Subcutaneous abdominal adipose tissue (tissue), 5 donors: ENCODE measurements at regions not wholly inside any gene's neighbourhood (a gene's known extent, or its start where the extent isn't known, plus 50 kb on each side); places are given as distances from the start of the nearest gene placed in this dataset.

Experiments
- H3K27ac ChIP-seq: one replicate; pipeline ENCODE4 v1.7.0; 2013; ENCODE audit warnings: low read depth, mild to moderate bottlenecking, inconsistent platforms, low read length, moderate library complexity
- H3K27me3 ChIP-seq, 5 donors: one replicate each; pipeline ENCODE4 v1.7.0; 2013; ENCODE audit warnings: low read length in 5 of 5, inconsistent platforms in 1 of 5; ENCODE audit not compliant: control insufficient read depth in 5 of 5, insufficient read depth in 4 of 5
- H3K36me3 ChIP-seq, 5 donors: one replicate each; pipeline ENCODE4 v1.7.0; 2013; ENCODE audit warnings: low read length in 5 of 5; ENCODE audit not compliant: control insufficient read depth in 5 of 5, insufficient read depth in 5 of 5
- H3K4me1 ChIP-seq, 5 donors: one replicate each; pipeline ENCODE4 v1.7.0; 2013; ENCODE audit warnings: low read length in 5 of 5, mild to moderate bottlenecking in 3 of 5, moderate library complexity in 1 of 5; ENCODE audit not compliant: control insufficient read depth in 5 of 5, insufficient read depth in 5 of 5
- H3K4me3 ChIP-seq, 5 donors: one replicate each; pipeline ENCODE4 v1.7.0; 2013; ENCODE audit warnings: low read length in 5 of 5, low read depth in 1 of 5
- H3K9ac ChIP-seq, 5 donors: one replicate each; pipeline ENCODE4 v1.7.0; 2013; ENCODE audit warnings: low read length in 5 of 5, mild to moderate bottlenecking in 4 of 5, moderate library complexity in 3 of 5
- H3K9me3 ChIP-seq, 5 donors: one replicate each; pipeline ENCODE4 v1.7.0; 2013; ENCODE audit warnings: low read length in 5 of 5; ENCODE audit not compliant: control insufficient read depth in 5 of 5
- donor health status: healthy.
- donor health status: healthy.
- donor health status: healthy.
- donor health status: healthy.
- donor health status: healthy.

DNA sequence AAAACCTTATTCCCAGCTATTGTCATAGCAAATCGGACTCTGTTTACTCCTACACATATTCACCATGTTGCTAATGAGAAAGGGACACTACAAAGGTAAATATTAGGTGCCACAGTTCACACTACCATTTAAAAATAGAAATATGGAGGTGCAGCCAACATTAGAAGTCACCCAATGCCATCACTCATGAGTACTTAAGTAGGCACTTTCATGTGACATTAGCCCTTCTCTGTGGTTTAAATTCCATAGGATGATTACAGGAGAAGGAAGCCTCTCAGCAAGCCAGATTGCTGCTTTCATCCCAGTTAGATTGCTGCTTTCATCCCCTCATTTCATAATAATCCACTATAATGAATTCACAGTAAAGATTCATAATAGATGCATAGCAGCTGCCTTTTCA, 376.8 kb upstream of the ALCAM start:
- Histone ChIP-seq H3K9me3 (no peaks in the 10 kb centered on the region), H3K4me1 (no peaks in the 10 kb centered on the region), H3K36me3 (no peaks in the 10 kb centered on the region), H3K4me3 (no peak overlapping the region), H3K9ac (no peak overlapping the region), H3K27ac (no peak overlapping the region), H3K27me3 (no peaks in the 10 kb centered on the region)

DNA sequence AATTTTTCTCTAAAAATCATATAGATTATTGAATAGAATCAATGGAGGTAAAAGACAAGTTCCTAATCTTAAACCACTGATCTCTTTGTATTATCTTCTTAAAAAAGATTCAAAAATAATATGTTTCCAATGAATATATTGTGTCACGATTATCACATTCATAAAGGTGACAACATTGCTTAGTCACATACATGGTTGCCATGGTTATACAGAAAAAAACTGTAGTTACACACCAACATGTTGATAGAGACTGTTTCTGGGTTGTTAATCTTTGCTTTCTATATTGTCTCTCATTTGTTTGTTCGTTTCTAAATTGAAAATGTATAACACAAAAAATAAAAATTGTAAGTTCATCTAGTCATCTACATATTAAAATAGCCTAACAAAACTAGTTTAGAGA, 376.0 kb upstream of the ALCAM start:
- no peaks in the 10 kb centered on the region for H3K36me3 ChIP-seq
- H3K27me3 ChIP-seq, result no peaks in the 10 kb centered on the region
- H3K27ac ChIP-seq, result no peak overlapping the region
- H3K4me3 ChIP-seq, result no peak overlapping the region
- H3K9me3 ChIP-seq, result no peaks in the 10 kb centered on the region
- no peak overlapping the region for H3K9ac ChIP-seq
- H3K4me1 ChIP-seq, result no peaks in the 10 kb centered on the region

DNA sequence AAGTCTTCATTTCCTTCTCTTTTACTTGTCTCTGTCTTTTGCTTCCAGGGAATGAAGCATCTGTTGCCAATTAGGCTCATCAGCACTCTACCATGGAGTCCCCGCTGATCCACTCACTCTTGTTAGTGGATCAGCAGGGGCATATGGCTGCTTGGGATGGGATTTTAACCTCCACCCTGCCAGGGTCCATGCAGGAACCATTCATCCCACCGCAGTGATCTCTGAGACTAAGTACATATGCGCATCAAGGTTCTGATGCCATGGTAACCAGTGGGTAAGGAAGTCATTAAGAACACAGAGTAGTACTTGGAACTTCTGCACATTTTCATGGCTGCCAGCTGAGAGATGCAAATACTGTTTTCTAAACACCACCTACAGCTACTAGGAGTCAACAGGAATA, 374.0 kb upstream of the ALCAM start:
- no peaks in the 10 kb centered on the region for H3K36me3 ChIP-seq
- H3K27ac ChIP-seq, result no peak overlapping the region
- H3K4me1 ChIP-seq, result no peaks in the 10 kb centered on the region
- H3K27me3 ChIP-seq, result no peaks in the 10 kb centered on the region
- H3K4me3 ChIP-seq, result no peak overlapping the region
- H3K9ac ChIP-seq, result no peak overlapping the region
- peaks cover 0 to 5% (median 3%) of the 10 kb centered on the region in 5 donors for H3K9me3 ChIP-seq

DNA sequence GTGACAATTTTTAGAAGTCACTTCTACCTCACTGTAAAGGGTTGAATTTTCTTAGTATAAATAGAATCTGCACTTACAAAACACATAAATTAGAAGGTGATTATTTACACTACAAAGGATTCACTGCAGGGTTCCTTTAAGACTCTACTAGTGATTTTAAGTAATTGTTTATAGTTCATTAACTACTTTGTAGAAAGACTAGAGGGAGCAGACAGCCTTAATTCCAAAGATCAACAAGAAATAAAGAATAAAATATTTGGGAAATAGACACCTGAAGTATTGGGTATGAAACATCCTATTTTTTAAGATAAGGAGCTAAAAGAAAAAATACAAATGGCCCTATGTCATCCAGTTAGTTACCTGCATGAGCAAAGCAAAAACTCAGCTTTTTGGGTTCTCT, 360.5 kb upstream of the ALCAM start:
- H3K27ac ChIP-seq, result no peak overlapping the region
- no peak overlapping the region for H3K9ac ChIP-seq
- no peaks in the 10 kb centered on the region for H3K4me1 ChIP-seq
- no peaks in the 10 kb centered on the region for H3K27me3 ChIP-seq
- H3K36me3 ChIP-seq, result no peaks in the 10 kb centered on the region
- H3K4me3 ChIP-seq, result no peak overlapping the region
- H3K9me3 ChIP-seq, result peaks cover 0 to 2% (median 0%) of the 10 kb centered on the region in 5 donors

DNA sequence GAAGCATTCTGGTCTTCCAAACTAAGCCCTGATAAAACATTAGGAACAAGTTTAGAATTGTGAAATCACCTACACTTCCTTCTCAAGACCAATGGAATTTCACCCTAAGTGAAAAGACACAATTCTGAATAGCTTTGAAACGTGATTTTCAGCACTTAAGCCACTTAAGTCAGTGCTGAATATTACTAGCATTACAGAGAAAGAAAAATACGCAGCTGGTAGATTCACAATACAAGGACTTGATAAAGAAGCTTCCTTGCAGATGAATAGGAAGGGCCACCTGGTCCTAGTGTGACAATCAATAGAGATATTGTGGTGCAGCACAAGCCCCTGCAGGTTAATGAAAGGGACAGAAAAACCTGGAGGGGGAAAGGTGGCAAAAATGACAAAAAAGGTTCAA, 353.1 kb upstream of the ALCAM start:
- Histone ChIP-seq H3K4me3 (no peak overlapping the region), H3K4me1 (no peaks in the 10 kb centered on the region), H3K36me3 (no peaks in the 10 kb centered on the region), H3K9me3 (peaks cover 0 to 2% (median 0%) of the 10 kb centered on the region in 5 donors), H3K27me3 (no peaks in the 10 kb centered on the region), H3K27ac (no peak overlapping the region), H3K9ac (no peak overlapping the region)

DNA sequence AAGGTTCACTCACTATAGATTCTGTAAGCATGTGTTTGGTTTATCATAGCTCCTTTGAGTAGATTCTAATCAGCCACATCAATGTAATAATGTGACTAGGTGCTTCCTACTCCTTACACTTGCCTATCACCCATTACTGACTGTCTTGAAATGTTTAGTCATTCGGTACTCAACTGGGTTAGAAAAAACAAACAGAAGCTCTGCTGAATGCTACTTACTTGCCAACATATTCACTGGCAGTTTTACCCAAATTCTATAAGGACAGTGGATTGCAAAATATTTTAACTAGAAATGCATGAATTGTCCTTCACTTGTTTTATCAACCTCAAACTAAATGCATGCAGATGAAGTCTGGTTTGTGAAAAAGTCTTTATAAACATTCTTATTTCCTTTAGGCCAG, 352.1 kb upstream of the ALCAM start:
- Histone ChIP-seq H3K9me3 (no peaks in the 10 kb centered on the region), H3K4me3 (no peak overlapping the region), H3K36me3 (no peaks in the 10 kb centered on the region), H3K4me1 (no peaks in the 10 kb centered on the region), H3K27ac (no peak overlapping the region), H3K27me3 (no peaks in the 10 kb centered on the region), H3K9ac (no peak overlapping the region)

DNA sequence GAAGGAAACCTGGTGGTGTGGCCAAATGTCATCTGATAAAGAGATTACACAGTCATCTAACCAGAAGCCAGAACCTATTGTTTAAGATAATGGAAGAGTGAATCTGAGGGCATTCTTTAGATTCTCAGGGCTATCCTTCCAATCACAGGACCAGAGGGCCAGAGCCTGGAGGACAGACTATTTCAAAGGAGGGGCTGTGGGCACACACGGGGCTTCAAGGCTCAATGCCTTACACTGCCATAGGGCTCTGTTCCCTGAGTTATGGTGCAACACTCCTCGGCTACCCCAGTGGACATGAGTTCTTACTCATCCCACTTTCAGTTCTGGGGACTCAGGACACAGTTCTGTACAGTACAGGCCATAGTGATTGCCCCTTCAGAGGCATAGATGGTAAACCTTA, 343.9 kb upstream of the ALCAM start:
- no peaks in the 10 kb centered on the region for H3K36me3 ChIP-seq
- H3K4me1 ChIP-seq, result no peaks in the 10 kb centered on the region
- no peaks in the 10 kb centered on the region for H3K9me3 ChIP-seq
- H3K4me3 ChIP-seq, result no peak overlapping the region
- H3K27ac ChIP-seq, result no peak overlapping the region
- H3K27me3 ChIP-seq, result no peaks in the 10 kb centered on the region
- H3K9ac ChIP-seq, result no peak overlapping the region

DNA sequence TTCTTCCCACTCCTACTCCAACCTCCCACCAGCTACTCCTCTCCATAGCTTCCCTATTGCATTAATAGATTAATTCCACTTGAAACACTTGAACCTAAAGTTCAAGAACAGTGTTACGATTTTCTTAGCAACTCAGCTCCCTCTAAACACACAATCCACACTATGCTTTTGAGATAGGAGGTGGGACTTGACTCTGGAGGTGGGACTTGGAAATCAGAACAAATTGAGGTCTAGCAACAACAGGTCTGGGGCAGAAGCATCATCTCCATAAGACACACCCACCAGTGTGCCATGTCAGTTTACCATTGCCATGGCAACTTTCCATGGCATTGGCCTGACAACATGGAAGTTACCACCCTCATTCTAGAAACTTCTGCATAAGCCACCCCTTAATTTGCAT, 336.5 kb upstream of the ALCAM start:
- H3K36me3 ChIP-seq, result no peaks in the 10 kb centered on the region
- H3K4me3 ChIP-seq, result no peak overlapping the region
- H3K4me1 ChIP-seq, result no peaks in the 10 kb centered on the region

DNA sequence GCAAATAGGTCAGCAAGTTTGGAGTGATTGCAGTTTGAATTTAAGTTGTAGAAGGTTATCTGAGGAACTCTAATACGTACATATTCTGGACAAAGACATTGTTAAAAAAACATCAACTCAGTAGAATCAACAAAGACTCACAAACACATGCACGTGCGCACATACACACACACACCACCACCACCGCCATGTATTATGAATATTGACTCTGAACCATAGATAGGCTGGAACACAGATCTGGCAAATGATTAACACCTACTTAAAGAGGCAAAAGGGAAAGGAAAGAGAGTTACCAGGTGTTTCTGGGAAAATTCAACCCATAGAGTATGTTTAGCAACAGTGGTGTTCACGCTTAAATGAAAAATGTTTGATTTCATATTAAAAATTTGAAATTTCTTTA, 334.2 kb upstream of the ALCAM start:
- Histone ChIP-seq H3K36me3 (no peaks in the 10 kb centered on the region), H3K27ac (no peak overlapping the region), H3K27me3 (peaks cover 0 to 3% (median 0%) of the 10 kb centered on the region in 5 donors), H3K4me3 (no peak overlapping the region), H3K4me1 (no peaks in the 10 kb centered on the region), H3K9ac (no peak overlapping the region), H3K9me3 (no peaks in the 10 kb centered on the region)

More for the DNA sequence above, 336.5 kb upstream of the ALCAM start:
- H3K9me3 ChIP-seq, result no peaks in the 10 kb centered on the region
- no peak overlapping the region for H3K27ac ChIP-seq
- H3K27me3 ChIP-seq, result peaks cover 0 to 3% (median 0%) of the 10 kb centered on the region in 5 donors
- H3K9ac ChIP-seq, result no peak overlapping the region

DNA sequence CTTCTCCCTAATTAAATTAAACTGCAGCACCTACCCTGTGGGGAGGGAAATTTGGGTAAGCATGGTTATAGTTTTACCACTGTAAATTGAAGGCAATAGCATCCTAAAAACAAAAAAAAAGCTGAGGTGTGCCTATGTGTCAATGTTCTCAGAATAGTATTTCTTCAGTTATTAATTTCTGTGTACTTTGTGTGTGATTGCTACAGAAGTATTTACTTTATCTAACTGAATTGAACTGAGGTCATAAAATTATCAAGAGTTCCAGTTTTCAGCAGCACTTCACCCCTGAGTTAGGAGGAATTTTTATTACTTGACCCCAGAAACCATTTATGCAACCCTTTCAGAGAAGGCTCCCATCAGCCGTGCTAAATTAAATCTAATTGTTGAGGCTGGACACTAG, 333.6 kb upstream of the ALCAM start:
- peaks cover 0 to 3% (median 0%) of the 10 kb centered on the region in 5 donors for H3K27me3 ChIP-seq
- no peaks in the 10 kb centered on the region for H3K4me1 ChIP-seq
- H3K9me3 ChIP-seq, result no peaks in the 10 kb centered on the region
- no peak overlapping the region for H3K27ac ChIP-seq
- H3K36me3 ChIP-seq, result no peaks in the 10 kb centered on the region
- H3K9ac ChIP-seq, result no peak overlapping the region
- no peak overlapping the region for H3K4me3 ChIP-seq

DNA sequence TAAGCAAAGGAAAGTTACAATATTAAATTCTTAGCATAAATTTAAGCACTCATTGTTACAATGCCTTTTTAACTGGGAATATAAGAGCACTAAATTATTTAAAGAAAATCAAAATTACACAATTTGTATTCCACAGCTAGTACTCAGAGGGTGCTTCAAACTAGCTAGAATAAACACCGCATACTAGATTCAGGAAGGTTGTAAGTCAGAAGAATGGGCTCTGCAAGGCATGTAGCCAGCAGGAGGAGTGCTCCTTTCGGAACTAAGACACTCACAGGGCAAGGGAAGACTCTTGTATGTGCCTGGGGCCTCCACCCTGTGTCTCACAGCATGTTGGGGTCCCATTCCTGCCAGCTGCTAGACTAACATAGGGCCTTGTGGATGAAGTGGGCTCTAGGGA, 327.7 kb upstream of the ALCAM start:
- Histone ChIP-seq H3K9ac (no peak overlapping the region), H3K4me3 (no peak overlapping the region), H3K27me3 (no peaks in the 10 kb centered on the region), H3K27ac (no peak overlapping the region), H3K36me3 (no peaks in the 10 kb centered on the region), H3K9me3 (no peaks in the 10 kb centered on the region), H3K4me1 (no peaks in the 10 kb centered on the region)
